ENCODE measurements at regions not wholly inside any gene's neighbourhood (a gene's known extent, or its start where the extent isn't known, plus 50 kb on each side); places are given as distances from the start of the nearest gene placed in this dataset.
"Not testable (repeated sequence)": the region's sequence is repeated elsewhere in the genome, so short reads cannot be mapped to it uniquely, and the experiment has no call there.

DNA sequence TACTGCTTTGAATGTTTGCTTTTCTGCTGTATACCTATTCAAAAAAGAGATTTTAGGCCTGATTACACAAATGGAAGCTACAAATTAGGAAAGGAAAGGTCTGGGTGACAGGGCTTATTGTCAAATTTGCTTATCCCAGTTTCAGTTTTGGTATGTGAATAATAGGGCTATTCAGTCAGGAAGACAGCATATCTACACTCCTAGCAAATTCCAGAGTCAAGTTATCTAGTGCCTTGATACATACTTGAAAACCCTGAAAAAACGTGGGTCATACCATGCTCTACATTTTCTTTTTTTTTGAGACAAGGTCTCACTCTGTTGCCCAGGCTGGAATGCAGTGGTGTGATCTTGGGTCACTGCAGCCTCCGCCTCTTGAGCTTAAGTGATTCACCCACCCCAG is 59.2 kb upstream of the CCDC180 start:
- H3K4me3 ChIP-seq (ENCODE audit: low read length); H3K27me3 ChIP-seq (ENCODE audit: insufficient read depth, low read length); H3K4me1 ChIP-seq (ENCODE audit: insufficient read depth, low read length); H3K9me3 ChIP-seq (ENCODE audit: low read depth, low read length): not testable (repeated sequence)

DNA sequence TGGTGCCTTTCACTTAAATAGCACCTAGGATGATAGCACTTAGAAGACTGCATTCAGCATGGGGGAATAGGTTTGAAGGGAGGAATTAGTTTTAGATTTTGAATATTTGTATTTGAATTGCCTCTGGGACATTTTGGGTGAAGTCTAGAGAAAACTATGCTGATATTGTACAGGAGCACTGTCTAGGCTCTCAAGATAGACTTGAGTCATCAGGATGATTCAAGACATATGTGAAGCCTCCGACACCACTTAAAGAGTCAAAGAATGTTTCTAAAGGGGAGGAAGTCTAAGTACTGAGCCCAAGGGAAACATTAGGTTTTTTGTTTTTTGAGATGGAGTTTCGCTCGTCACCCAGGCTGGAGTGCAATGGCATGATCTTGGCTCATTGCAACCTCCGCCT is 63.9 kb upstream of the CCDC180 start:
- Histone ChIP-seq H3K27me3 (ENCODE audit: insufficient read depth, low read length) (no peaks in the 10 kb centered on the region), H3K9me3 (ENCODE audit: low read depth, low read length) (no peaks in the 10 kb centered on the region), H3K4me3 (ENCODE audit: low read length) (no peak overlapping the region), H3K4me1 (ENCODE audit: insufficient read depth, low read length) (peaks cover 5% of the 10 kb centered on the region)

DNA sequence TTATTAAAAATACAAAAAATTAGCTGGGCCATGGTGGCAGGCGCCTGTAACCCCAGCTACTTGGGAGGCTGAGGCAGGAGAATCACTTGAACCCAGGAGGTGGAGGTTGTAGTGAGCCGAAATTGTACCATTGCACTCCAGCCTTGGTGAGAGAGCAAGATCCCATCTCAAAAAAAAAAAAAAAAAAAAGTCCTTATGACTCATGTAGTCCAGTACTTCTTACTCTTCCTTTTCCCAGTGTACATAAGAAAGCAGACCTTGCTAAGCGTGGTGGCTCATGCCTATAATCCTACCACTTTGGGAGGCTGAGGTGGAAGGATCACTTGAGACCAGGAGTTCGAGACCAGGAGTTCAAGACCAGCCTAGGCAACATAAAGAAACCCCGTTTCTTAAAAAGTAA is 66.0 kb upstream of the CCDC180 start:
- not testable (repeated sequence) for H3K4me3 ChIP-seq (ENCODE audit: low read length); H3K27me3 ChIP-seq (ENCODE audit: insufficient read depth, low read length); H3K9me3 ChIP-seq (ENCODE audit: low read depth, low read length)
- peaks cover 20% of the 10 kb centered on the region for H3K4me1 ChIP-seq (ENCODE audit: insufficient read depth, low read length)

GRCh38 chr9:97237951-97238889 is 69.2 kb upstream of the CCDC180 start:
- Histone ChIP-seq H3K27me3 (ENCODE audit: insufficient read depth, low read length) (no peaks in the 10 kb centered on the region), H3K4me1 (ENCODE audit: insufficient read depth, low read length) (peaks cover 20% of the 10 kb centered on the region), H3K4me3 (ENCODE audit: low read length) (peak overlapping the region; percentile 57), H3K9me3 (ENCODE audit: low read depth, low read length) (no peaks in the 10 kb centered on the region)

DNA sequence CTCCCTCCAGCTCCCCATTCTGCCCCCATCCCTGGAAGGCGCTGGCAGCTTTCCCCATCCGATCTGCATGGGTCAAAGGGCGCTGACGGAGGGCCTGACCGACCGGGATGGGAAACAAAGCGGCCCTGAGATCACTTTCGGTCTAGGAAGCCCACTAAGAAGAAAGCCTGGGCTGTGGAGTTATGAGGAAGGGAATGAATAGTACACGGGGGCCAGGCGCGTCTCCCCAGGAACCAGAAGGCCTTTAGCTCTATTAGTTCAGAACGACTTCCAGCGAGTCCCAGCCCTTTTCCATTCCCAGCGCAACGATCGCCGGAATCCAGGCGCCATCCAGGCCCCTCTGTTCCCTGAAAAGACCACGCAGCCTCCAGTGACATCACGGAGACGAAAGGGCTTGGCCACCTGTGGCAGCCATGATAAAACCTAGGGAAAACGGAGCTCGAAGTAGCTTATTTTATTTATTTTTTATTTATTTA is 70.1 kb upstream of the CCDC180 start:
- H3K9me3 ChIP-seq (ENCODE audit: low read depth, low read length) = no peaks in the 10 kb centered on the region
- peaks cover 20% of the 10 kb centered on the region for H3K4me1 ChIP-seq (ENCODE audit: insufficient read depth, low read length)
- H3K27me3 ChIP-seq (ENCODE audit: insufficient read depth, low read length) = no peaks in the 10 kb centered on the region
- H3K4me3 ChIP-seq (ENCODE audit: low read length) = peak overlapping the region; percentile 57

DNA sequence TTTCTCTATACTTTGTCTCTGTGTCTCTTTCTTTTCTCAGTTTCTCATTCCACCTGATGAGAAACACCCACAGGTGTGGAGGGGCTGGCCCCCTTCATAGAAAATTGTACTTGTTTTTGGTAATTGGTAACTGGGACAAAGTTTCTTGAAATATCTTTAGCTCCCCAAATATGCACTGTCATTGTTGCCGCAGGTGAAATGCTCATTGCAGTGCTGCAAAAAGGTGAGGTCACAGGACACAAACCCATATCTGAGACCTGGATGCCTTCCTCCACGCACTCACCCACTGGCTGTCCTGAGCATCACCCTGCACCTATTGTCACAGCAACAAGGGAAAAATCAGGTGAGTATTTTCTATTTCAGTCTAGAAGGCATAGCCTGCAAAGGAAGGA is 74.5 kb upstream of the CCDC180 start:
- H3K9me3 ChIP-seq (ENCODE audit: low read depth, low read length); H3K4me3 ChIP-seq (ENCODE audit: low read length); H3K4me1 ChIP-seq (ENCODE audit: insufficient read depth, low read length); H3K27me3 ChIP-seq (ENCODE audit: insufficient read depth, low read length): not testable (repeated sequence)

DNA sequence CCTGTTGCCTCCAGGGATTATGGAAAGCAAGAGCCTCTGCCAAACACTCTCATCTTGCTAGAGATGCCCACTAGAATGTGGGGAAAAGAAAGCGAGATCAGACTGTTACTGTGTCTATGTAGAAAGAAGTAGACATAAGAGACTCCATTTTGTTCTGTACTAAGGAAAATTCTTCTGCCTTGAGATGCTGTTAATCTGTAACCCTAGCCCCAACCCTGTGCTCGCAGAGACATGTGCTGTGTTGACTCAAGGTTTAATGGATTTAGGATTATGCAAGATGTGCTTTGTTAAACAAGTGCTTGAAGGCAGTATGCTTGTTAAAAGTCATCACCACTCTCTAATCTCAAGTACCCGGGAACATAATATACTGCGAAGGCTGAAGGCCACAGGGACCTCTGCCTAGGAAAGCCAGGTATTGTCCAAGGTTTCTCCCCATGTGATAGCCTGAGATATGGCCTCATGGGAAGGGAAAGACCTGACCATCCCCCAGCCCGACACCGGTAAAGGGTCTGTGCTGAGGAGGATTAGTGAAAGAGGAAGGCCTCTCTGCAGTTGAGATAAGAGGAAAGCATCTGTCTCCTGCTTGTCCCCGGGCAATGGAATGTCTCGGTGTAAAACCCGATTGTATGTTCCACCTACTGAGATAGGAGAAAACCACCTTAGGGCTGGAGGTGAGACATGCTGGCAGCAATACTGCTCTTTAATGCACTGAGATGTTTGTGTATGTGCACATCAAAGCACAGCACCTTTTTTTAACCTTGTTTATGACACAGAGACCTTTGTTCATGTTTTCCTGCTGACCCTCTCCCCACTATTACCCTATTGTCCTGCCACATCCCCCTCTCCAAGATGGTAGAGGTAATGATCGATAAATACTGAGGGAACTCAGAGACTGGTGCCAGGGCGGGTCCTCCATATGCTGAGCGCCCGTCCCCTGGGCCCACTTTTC is 75.1 kb upstream of the CCDC180 start:
- H3K9me3 ChIP-seq (ENCODE audit: low read depth, low read length); H3K4me3 ChIP-seq (ENCODE audit: low read length); H3K27me3 ChIP-seq (ENCODE audit: insufficient read depth, low read length); H3K4me1 ChIP-seq (ENCODE audit: insufficient read depth, low read length): not testable (repeated sequence)

DNA sequence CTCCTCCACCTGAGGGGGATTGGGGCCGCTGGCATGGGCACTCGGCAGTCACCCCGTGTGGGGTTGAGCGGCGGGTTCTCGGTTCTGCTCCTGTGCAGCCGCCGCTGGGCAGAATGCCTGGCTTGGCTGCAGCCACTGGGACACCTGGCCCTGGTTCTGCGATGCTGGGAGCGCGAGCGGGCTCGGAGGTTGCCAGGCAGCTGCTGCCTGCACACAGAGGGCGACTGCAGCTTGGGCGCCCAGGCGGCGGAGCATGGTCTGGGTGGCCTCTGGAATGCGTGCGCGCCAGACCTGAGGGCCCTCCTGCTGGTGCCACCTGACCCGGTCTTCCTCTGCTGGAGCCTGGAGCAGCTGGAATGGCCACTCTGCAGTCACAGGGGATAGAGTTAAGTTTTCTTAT is 85.1 kb upstream of the CCDC180 start:
- not testable (repeated sequence) for H3K4me3 ChIP-seq (ENCODE audit: low read length); H3K9me3 ChIP-seq (ENCODE audit: low read depth, low read length)
- peaks cover 44% of the 10 kb centered on the region for H3K27me3 ChIP-seq (ENCODE audit: insufficient read depth, low read length)
- H3K4me1 ChIP-seq (ENCODE audit: insufficient read depth, low read length) = peaks cover 10% of the 10 kb centered on the region

DNA sequence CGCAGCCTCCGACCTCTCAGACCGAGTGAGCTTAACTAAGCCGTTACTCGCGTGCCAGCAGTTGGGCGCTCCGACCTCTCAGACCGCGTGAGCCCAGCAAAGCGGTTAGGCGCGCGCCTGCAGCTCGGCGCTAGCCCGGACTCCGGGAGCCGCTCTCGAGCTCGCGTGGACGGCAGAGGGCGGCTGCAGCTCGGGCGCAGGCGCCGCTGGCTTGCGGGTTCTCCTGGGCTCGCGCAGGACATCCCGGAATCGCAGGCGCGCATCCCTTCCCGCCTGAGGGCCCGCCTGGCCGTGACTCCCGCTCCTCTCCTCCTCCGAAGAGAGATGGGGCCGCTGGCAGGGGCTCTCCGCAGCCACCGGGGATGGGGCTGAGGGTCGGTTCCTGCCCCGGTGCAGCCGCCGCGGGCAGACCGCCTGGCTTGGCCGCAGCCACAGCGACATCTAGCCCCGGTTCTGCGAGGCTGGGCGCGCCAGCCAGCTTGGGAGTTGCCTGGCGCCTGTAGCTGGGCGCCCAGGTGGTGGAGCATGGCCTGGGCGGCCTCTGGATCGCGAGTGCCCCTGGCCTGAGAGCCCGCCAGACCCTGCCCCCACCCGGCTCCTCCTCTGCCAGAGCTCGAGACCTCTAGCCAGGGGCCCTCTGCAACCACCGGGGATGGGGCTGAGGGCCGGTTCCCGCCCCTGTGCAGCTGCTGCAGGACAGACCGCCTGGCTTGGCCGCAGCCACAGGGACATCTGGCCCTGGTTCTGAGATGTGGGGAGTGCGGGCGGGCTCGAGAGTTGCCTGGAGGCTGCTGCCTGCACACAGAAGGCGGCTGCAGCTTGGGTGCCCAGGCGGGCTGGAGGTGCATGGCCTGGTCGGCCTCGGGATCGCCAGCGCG is 85.7 kb upstream of the CCDC180 start:
- H3K4me3 ChIP-seq (ENCODE audit: low read length) = peak overlapping the region; percentile 6
- peaks cover 10% of the 10 kb centered on the region for H3K4me1 ChIP-seq (ENCODE audit: insufficient read depth, low read length)
- not testable (repeated sequence) for H3K9me3 ChIP-seq (ENCODE audit: low read depth, low read length)
- H3K27me3 ChIP-seq (ENCODE audit: insufficient read depth, low read length) = peaks cover 44% of the 10 kb centered on the region

- Histone ChIP-seq H3K4me3 (ENCODE audit: low read length) (peak overlapping the region; percentile 6), H3K27me3 (ENCODE audit: insufficient read depth, low read length) (peaks cover 44% of the 10 kb centered on the region), H3K4me1 (ENCODE audit: insufficient read depth, low read length) (peaks cover 10% of the 10 kb centered on the region), H3K9me3 (ENCODE audit: low read depth, low read length) (no peaks in the 10 kb centered on the region)
Measured at GRCh38 chr9:97220894-97221477, 86.5 kb upstream of the CCDC180 start.

- not testable (repeated sequence) for H3K9me3 ChIP-seq (ENCODE audit: low read depth, low read length); H3K4me3 ChIP-seq (ENCODE audit: low read length)
- H3K4me1 ChIP-seq (ENCODE audit: insufficient read depth, low read length) = peaks cover 10% of the 10 kb centered on the region
- H3K27me3 ChIP-seq (ENCODE audit: insufficient read depth, low read length) = peaks cover 40% of the 10 kb centered on the region
Measured at GRCh38 chr9:97220396-97220795, 87.1 kb upstream of the CCDC180 start.

GRCh38 chr9:97219443-97220140 is 87.9 kb upstream of the CCDC180 start:
- peaks cover 10% of the 10 kb centered on the region for H3K4me1 ChIP-seq (ENCODE audit: insufficient read depth, low read length)
- H3K27me3 ChIP-seq (ENCODE audit: insufficient read depth, low read length) = peaks cover 40% of the 10 kb centered on the region
- not testable (repeated sequence) for H3K9me3 ChIP-seq (ENCODE audit: low read depth, low read length); H3K4me3 ChIP-seq (ENCODE audit: low read length)

GRCh38 chr9:97215127-97215526 is 92.3 kb upstream of the CCDC180 start:
- H3K27me3 ChIP-seq (ENCODE audit: insufficient read depth, low read length); H3K4me1 ChIP-seq (ENCODE audit: insufficient read depth, low read length); H3K9me3 ChIP-seq (ENCODE audit: low read depth, low read length); H3K4me3 ChIP-seq (ENCODE audit: low read length): not testable (repeated sequence)

GRCh38 chr9:97214556-97214955 is 92.9 kb upstream of the CCDC180 start:
- H3K9me3 ChIP-seq (ENCODE audit: low read depth, low read length); H3K4me3 ChIP-seq (ENCODE audit: low read length); H3K27me3 ChIP-seq (ENCODE audit: insufficient read depth, low read length); H3K4me1 ChIP-seq (ENCODE audit: insufficient read depth, low read length): not testable (repeated sequence)
